SH-SY5Y (cell line): ENCODE measurements at regions not wholly inside any gene's neighbourhood (a gene's known extent, or its start where the extent isn't known, plus 50 kb on each side); places are given as distances from the start of the nearest gene placed in this dataset.

ENCODE experiments used
- GATA2 ChIP-seq: IDR thresholded peaks from 2 replicates; pipeline ENCODE4 v1.6.1; 2011; ENCODE audit warnings: mild to moderate bottlenecking, low read depth, low read length
- GATA3 ChIP-seq: IDR thresholded peaks from 2 replicates; pipeline ENCODE4 v1.6.1; 2011; ENCODE audit warnings: low read depth, mild to moderate bottlenecking, low read length, moderate library complexity

GRCh38 chr4:136528131-136528530, 1004.2 kb downstream of the PCDH18 start:
- TF ChIP-seq GATA2 (no peak), GATA3 (no peak)

DNA sequence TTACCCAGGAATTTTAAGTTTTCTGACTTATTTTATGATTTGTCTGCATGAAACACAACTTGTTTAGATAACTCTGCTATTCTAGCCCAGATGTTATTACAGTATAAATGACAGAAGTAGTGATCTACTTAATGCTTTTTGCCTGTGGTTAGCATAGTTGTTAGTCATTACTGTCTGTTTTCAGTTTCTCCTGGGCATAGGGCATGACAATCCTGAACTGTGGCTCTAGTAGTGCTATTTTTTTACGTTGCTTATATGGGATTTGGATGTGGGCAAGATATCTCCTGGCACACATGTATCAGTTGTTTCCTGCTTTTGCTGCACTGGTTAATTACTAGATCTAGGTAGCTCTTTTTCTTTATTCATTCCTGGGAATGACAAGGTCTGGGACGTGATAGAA, 1005.8 kb downstream of the PCDH18 start:
- TF ChIP-seq GATA2: no peak
- no peak for TF ChIP-seq GATA3

GRCh38 chr4:136524039-136524438, 1008.3 kb downstream of the PCDH18 start:
- TF ChIP-seq GATA2 (no peak), GATA3 (no peak)

DNA sequence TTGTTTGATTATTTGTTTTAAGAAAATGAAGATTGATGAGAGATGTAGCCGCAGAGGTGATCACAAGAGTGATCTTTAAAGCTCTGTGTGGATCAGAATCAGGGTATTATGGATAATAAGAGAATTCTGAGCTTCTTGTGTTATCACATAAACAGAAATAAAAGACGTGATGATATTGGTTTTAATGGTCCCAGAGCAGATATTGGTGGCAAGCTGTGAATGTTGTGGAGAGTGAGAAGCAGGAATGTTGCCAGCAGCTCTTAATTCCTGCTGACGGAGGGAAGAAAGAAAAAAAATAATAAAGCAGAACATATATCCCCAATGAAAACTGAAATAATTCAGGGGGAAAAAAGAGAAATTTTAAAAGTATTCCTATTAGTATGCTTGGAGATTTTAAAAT, 1015.9 kb downstream of the PCDH18 start:
- TF ChIP-seq GATA3 (no peak), GATA2 (no peak)

DNA sequence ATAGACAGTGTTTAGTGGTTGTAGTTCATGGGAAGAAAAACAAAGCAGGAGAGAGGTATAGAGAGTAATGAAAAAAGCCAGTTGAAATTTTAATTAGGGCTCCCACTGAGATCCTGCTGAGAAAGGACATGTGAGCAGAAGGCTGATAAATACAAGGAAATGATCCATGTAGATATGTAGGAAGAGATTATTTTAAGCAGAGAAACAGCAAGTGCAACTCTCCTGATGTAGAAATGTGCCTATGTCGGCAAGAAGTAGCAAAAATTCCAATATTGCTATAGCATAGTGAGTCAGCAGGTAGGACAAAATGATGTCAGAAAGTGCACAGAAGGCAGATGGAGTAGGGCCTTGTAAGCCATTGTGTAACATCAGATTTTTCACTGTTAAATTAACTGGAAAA, 1027.3 kb downstream of the PCDH18 start:
- TF ChIP-seq GATA2: no peak
- no peak for TF ChIP-seq GATA3

- TF ChIP-seq GATA3: no peak
- no peak for TF ChIP-seq GATA2
Measured at GRCh38 chr4:136495851-136496250, 1036.4 kb downstream of the PCDH18 start.

- TF ChIP-seq GATA3 (no peak), GATA2 (no peak)
Measured at GRCh38 chr4:136495076-136495475, 1037.2 kb downstream of the PCDH18 start.

GRCh38 chr4:136489101-136489500, 1043.2 kb downstream of the PCDH18 start:
- TF ChIP-seq GATA3 (no peak), GATA2 (no peak)

- TF ChIP-seq GATA3: no peak
- TF ChIP-seq GATA2: no peak
Measured at GRCh38 chr4:136484996-136485395, 1047.3 kb downstream of the PCDH18 start.

- TF ChIP-seq GATA3 (no peak), GATA2 (no peak)
Measured at GRCh38 chr4:136476753-136477152, 1055.5 kb downstream of the PCDH18 start.

- TF ChIP-seq GATA2 (no peak), GATA3 (no peak)
Measured at GRCh38 chr4:136471051-136471450, 1061.2 kb downstream of the PCDH18 start.

- no peak for TF ChIP-seq GATA3
Measured at GRCh38 chr4:136465691-136466090, 1066.6 kb downstream of the PCDH18 start.

DNA sequence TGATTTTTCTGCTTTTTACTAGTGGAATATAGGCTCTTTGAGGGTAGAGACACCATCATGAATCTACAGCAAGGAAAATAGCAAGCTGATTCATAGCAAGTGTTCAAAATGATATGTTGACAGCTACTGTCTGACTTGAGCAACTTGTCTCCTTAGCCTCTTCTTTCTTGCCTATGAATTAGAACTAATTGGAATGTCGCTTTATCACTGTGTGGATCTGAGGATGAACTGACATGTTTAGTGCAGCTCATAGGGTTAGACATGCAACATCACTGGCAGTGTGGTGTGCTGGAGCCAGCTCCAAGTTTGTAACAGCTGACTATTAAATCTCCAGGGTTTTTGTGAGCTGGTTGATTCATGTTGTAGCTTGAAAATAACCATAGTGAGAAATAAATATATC, 1068.4 kb downstream of the PCDH18 start:
- TF ChIP-seq GATA2: no peak

DNA sequence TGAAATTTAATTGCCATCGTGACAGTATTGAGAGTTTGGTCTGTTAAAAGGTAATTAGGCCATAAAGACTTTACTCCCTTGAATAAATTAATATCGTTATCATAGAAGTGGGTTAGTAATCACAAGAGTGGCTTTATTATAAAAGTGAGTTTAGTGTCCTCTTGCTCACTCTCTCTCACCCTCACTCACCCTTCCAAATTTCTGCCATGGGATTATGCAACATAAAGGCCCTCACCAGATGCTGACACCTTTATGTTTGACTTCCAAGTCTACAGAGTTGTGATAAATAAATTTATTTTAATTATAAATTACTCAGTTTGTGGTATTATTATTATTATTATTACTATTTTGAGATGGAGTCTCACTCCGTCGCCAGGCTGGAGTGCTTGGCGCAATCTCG, 1070.8 kb downstream of the PCDH18 start:
- TF ChIP-seq GATA3 (no peak), GATA2 (no peak)

GRCh38 chr4:136458326-136458725, 1074.0 kb downstream of the PCDH18 start:
- no peak for TF ChIP-seq GATA3
- TF ChIP-seq GATA2: no peak

DNA sequence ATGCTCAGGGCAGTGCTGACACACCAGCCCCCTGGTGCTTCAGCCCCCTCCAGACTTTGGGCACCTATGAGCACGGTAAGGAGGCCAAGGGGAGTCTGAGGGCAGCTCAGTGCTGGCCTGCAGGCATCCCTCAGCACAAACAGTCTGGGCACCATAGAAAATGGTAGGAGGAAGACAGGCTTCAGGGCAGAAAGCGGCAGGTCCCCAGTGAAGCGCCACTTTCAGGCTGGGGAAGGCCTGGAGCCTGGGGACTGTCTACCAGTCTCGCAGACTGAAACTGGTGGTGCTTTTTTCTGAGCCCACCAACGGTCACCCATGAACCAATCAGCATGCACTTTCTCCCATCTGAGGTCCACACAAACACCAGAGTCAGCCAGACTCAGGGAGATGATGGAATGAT, 1074.7 kb downstream of the PCDH18 start:
- TF ChIP-seq GATA2 (no peak), GATA3 (no peak)

DNA sequence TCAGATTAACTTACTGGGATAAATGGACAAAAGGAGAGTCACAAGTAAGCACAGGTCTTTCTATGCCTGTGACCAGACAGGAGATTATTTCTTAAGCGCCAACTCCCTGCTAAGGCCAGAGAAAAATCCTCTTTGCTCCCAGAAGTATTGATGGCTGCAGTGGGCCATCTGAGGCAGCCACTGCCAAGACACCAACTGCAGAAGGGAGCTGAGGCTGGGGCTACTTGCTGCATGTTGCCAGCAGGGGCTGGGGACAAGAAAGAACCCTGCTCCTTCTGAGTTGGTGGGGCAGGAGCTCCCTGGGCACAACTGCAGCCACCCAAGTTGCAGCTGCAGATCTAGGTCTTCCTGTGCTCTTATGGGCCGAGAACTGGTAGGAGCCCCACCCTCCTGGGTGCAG, 1075.3 kb downstream of the PCDH18 start:
- no peak for TF ChIP-seq GATA2
- no peak for TF ChIP-seq GATA3

GRCh38 chr4:136443006-136443405, 1089.3 kb downstream of the PCDH18 start:
- TF ChIP-seq GATA2 (no peak), GATA3 (no peak)

DNA sequence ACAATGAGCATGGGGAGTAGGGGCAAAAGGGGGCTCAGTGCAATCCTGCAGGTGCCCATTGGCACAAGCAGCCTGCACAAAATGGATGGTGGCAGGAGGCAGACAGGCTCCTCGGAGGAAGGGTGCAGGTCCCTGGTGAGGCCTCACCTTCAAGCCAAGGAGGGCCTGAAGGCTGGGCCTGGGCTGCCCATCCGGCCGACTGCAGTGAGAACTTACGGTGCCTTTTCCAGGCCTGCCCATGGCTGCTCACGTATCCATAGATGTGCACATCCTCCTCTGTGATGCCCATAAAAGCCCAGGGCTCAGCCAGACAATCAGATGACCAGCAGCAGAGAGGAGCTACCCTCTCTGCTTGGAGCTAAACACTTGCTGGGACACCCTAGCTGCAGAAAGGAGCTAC, 1089.8 kb downstream of the PCDH18 start:
- TF ChIP-seq GATA3: no peak
- TF ChIP-seq GATA2: no peak
